ENCODE measurements at regions not wholly inside any gene's neighbourhood (a gene's known extent, or its start where the extent isn't known, plus 50 kb on each side); places are given as distances from the start of the nearest gene placed in this dataset.

DNA sequence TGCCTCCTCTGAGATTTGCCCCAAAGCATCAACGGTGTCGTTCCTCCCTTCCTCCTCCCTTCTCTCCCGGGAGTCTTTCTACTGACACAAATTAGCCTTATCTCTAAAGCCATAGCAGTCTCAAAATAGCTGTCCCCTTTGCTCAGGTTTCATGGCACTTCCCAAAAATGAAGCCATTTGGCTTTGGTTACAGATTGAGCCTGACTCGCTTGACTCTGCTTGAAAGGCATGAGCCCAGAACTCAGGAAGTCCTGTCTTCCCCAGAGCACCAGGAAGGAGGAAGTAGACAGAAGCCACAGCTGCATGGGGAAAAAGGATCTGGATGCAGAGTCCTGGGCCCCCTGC is 234.4 kb upstream of the RGPD4 start:
- H3K4me1 Mint-ChIP-seq: peaks cover 6% of the 10 kb centered on the region
- no peaks in the 10 kb centered on the region for H3K36me3 Mint-ChIP-seq
- ChIA-PET CTCF (no interaction called here), POLR2A (no interaction called here)
- no peak overlapping the region for H3K27ac Mint-ChIP-seq
- ATAC-seq (no peak), DNase-seq (ENCODE audit: low spot score) (no peak)
- TF ChIP-seq ZNF671 (CRISPR knock-in tag; IDR thresholded peaks at IDR 0.05) (no peak), SP1 (CRISPR knock-in tag; conservative IDR thresholded peaks at IDR 0.05) (no peak), ETV6 (CRISPR knock-in tag; IDR thresholded peaks at IDR 0.05) (no peak), NR2C2 (CRISPR knock-in tag; IDR thresholded peaks at IDR 0.05) (no peak)
- TF ChIP-seq, protein P1, sequence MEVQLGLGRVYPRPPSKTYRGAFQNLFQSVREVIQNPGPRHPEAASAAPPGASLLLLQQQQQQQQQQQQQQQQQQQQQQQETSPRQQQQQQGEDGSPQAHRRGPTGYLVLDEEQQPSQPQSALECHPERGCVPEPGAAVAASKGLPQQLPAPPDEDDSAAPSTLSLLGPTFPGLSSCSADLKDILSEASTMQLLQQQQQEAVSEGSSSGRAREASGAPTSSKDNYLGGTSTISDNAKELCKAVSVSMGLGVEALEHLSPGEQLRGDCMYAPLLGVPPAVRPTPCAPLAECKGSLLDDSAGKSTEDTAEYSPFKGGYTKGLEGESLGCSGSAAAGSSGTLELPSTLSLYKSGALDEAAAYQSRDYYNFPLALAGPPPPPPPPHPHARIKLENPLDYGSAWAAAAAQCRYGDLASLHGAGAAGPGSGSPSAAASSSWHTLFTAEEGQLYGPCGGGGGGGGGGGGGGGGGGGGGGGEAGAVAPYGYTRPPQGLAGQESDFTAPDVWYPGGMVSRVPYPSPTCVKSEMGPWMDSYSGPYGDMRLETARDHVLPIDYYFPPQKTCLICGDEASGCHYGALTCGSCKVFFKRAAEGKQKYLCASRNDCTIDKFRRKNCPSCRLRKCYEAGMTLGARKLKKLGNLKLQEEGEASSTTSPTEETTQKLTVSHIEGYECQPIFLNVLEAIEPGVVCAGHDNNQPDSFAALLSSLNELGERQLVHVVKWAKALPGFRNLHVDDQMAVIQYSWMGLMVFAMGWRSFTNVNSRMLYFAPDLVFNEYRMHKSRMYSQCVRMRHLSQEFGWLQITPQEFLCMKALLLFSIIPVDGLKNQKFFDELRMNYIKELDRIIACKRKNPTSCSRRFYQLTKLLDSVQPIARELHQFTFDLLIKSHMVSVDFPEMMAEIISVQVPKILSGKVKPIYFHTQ (CRISPR knock-in tag; IDR thresholded peaks at IDR 0.05): no peak
- TF ChIP-seq, protein P2, sequence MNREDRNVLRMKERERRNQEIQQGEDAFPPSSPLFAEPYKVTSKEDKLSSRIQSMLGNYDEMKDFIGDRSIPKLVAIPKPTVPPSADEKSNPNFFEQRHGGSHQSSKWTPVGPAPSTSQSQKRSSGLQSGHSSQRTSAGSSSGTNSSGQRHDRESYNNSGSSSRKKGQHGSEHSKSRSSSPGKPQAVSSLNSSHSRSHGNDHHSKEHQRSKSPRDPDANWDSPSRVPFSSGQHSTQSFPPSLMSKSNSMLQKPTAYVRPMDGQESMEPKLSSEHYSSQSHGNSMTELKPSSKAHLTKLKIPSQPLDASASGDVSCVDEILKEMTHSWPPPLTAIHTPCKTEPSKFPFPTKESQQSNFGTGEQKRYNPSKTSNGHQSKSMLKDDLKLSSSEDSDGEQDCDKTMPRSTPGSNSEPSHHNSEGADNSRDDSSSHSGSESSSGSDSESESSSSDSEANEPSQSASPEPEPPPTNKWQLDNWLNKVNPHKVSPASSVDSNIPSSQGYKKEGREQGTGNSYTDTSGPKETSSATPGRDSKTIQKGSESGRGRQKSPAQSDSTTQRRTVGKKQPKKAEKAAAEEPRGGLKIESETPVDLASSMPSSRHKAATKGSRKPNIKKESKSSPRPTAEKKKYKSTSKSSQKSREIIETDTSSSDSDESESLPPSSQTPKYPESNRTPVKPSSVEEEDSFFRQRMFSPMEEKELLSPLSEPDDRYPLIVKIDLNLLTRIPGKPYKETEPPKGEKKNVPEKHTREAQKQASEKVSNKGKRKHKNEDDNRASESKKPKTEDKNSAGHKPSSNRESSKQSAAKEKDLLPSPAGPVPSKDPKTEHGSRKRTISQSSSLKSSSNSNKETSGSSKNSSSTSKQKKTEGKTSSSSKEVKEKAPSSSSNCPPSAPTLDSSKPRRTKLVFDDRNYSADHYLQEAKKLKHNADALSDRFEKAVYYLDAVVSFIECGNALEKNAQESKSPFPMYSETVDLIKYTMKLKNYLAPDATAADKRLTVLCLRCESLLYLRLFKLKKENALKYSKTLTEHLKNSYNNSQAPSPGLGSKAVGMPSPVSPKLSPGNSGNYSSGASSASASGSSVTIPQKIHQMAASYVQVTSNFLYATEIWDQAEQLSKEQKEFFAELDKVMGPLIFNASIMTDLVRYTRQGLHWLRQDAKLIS (CRISPR knock-in tag; IDR thresholded peaks at IDR 0.05; ENCODE audit: borderline replicate concordance): no peak
- no peaks in the 10 kb centered on the region for H3K27me3 Mint-ChIP-seq (ENCODE audit: low read depth)
- no peak overlapping the region for H3K4me3 Mint-ChIP-seq
- H3K9me3 Mint-ChIP-seq: peaks cover 15% of the 10 kb centered on the region; the same call in 1 of the 2 replicates

DNA sequence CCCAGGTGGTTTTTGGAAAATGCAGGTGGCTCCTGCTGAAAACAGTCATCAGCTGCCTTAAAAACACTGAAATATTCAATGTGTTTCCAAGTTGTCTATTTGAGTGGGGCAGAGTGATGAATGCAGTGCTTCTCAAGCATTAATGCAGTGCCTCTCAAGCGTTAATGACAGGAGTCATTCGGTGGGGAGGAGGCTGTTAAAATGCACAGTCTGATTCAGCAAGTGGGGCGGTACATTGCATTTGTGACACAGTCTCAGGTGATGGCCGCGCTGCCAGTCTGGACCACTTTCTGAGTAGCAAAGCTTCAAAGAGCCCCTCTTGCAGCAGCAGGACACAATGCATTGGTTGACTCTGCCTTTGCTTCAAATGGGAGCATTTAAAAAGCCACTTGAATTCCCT is 231.4 kb upstream of the RGPD4 start:
- ATAC-seq (no peak), DNase-seq (ENCODE audit: low spot score) (no peak)
- no peak overlapping the region for H3K27ac Mint-ChIP-seq
- H3K4me1 Mint-ChIP-seq: peaks cover 6% of the 10 kb centered on the region
- H3K9me3 Mint-ChIP-seq: peaks cover 13% of the 10 kb centered on the region; the same call in 1 of the 2 replicates
- no peak overlapping the region for H3K4me3 Mint-ChIP-seq
- POLR2A ChIA-PET: no interaction called here
- TF ChIP-seq ZNF396 (CRISPR knock-in tag; IDR thresholded peaks at IDR 0.05; ENCODE audit: borderline replicate concordance) (no peak), CBFB (CRISPR knock-in tag; IDR thresholded peaks at IDR 0.05; ENCODE audit: low read depth) (no peak), ESRRA (CRISPR knock-in tag; IDR thresholded peaks at IDR 0.05; ENCODE audit: borderline replicate concordance) (no peak), KAT7 (CRISPR knock-in tag; IDR thresholded peaks at IDR 0.05; ENCODE audit: borderline replicate concordance) (no peak), OVOL2 (CRISPR knock-in tag; IDR thresholded peaks at IDR 0.05; ENCODE audit: borderline replicate concordance) (no peak)
- TF ChIP-seq, protein P3, sequence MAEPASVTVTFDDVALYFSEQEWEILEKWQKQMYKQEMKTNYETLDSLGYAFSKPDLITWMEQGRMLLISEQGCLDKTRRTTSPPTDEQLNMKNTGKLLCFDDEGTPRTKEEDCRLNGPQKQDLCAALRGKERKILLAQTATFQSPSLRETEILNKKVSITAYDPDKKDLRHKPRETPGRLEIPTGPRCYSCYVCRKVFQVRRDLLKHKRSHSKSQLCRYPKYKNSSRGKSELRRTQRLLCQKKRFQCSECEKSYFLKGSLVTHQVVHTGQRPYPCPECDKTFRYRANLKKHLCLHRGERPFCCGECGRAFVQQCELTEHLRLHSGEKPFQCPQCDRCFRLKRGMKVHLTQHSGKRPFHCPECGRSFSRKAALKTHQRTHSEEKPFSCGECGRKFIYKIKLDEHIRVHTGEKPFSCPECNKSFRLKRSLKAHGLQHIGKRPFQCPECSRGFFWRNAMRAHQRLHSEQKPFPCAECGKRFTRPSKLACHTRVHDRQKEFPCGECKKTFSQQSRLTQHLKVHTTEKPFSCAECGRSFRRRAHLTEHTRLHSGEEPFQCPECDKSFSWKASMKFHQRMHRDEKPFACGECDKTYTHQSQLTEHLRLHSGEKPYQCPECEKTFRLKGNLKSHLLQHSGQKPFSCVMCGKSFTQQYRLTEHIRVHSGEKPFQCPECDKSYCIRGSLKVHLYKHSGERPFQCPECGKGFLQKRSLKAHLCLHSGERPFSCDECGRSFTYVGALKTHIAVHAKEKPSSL (CRISPR knock-in tag; conservative IDR thresholded peaks at IDR 0.05): no peak
- TF ChIP-seq, protein P4, sequence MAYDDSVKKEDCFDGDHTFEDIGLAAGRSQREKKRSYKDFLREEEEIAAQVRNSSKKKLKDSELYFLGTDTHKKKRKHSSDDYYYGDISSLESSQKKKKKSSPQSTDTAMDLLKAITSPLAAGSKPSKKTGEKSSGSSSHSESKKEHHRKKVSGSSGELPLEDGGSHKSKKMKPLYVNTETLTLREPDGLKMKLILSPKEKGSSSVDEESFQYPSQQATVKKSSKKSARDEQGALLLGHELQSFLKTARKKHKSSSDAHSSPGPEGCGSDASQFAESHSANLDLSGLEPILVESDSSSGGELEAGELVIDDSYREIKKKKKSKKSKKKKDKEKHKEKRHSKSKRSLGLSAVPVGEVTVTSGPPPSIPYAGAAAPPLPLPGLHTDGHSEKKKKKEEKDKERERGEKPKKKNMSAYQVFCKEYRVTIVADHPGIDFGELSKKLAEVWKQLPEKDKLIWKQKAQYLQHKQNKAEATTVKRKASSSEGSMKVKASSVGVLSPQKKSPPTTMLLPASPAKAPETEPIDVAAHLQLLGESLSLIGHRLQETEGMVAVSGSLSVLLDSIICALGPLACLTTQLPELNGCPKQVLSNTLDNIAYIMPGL (CRISPR knock-in tag; IDR thresholded peaks at IDR 0.05): no peak
- no peaks in the 10 kb centered on the region for H3K36me3 Mint-ChIP-seq
- H3K27me3 Mint-ChIP-seq (ENCODE audit: low read depth): no peaks in the 10 kb centered on the region
- CTCF ChIA-PET: no interaction called here
